ENCODE measurements at regions not wholly inside any gene's neighbourhood (a gene's known extent, or its start where the extent isn't known, plus 50 kb on each side); places are given as distances from the start of the nearest gene placed in this dataset.

- no peak for TF ChIP-seq POLR2A (IDR thresholded peaks at IDR 0.05)
- no peak for TF ChIP-seq CTCF (IDR thresholded peaks at IDR 0.05)
Measured at GRCh38 chr10:78947226-78947625, 121.5 kb upstream of the ZMIZ1 start.
